Cardiac muscle cell (in vitro differentiated cells and primary cell): ENCODE measurements at regions not wholly inside any gene's neighbourhood (a gene's known extent, or its start where the extent isn't known, plus 50 kb on each side); places are given as distances from the start of the nearest gene placed in this dataset.

ENCODE experiments used
- DNase-seq, 2 donors: peaks; one replicate each; pipeline versions ENCODE4 v3.0.0 to v3.0.0-alpha.2; 2010 to 2017; ENCODE audit warnings: low read depth in 1 of 2, low spot score in 1 of 2
- H3K27ac ChIP-seq: fragments of 200-600 bp; sonication (generic); 2 replicates; pipeline ENCODE4 v1.5.1; 2016
- H3K27me3 ChIP-seq: fragments of 200-600 bp; sonication (generic); 2 replicates; pipeline ENCODE4 v1.6.0; 2016; ENCODE audit warnings: control low read depth
- H3K36me3 ChIP-seq: fragments of 200-600 bp; sonication (generic); 2 replicates; pipeline ENCODE4 v1.5.1; 2016; ENCODE audit warnings: control low read depth
- H3K4me1 ChIP-seq: fragments of 200-600 bp; sonication (generic); 2 replicates; pipeline ENCODE4 v1.8.1; 2017; ENCODE audit warnings: low read depth, mild to moderate bottlenecking, mixed run types
- H3K4me3 ChIP-seq: fragments of 200-600 bp; sonication (generic); 2 replicates; pipeline ENCODE4 v1.5.1; 2016; ENCODE audit warnings: mild to moderate bottlenecking
- H3K9me3 ChIP-seq: fragments of 200-600 bp; sonication (generic); 2 replicates; pipeline ENCODE4 v1.5.1; 2017; ENCODE audit warnings: low read depth, mild to moderate bottlenecking, control low read depth
- CTCF ChIP-seq: IDR thresholded peaks from 2 replicates; pipeline ENCODE4 v1.5.1; 2012; ENCODE audit warnings: low read depth, mild to moderate bottlenecking, low read length

DNA sequence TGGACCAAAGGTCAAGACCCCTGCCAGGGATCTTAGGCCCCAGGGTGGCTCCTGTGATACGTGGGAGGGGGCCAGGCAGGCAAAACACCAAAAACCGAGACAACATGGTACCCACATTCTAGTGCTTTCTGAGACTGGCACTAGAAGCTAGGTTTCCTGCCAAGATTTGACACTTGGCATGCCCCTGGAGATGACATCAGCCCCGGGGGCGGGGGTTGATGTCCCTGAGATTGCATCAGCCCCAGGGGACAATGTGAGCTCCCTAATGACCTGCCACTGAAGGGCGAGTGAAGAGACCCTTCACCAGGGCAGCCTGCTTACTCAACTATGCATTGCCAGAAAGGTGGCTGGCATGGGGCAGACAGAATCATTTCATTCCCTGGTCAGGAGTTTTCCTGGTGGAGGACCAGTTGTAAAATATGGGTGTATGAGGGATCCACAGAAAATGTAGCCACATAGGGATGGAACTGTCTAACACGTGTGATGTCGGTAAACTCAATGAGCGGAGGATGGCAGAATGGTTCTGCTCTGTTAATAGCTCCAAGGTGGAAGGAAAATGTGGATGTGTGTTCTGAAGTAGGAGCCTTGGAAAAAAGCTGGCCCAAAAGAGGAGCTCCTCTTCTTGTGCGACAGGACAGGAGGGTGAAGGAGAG, 219.7 kb downstream of the UNC5CL start:
- H3K27ac ChIP-seq, result no peak overlapping the region
- no peaks in the 10 kb centered on the region for H3K4me1 ChIP-seq
- H3K36me3 ChIP-seq, result no peaks in the 10 kb centered on the region
- no peak for DNase-seq
- TF ChIP-seq CTCF, result no peak
- H3K4me3 ChIP-seq, result no peak overlapping the region
- no peaks in the 10 kb centered on the region for H3K9me3 ChIP-seq
- H3K27me3 ChIP-seq, result no peaks in the 10 kb centered on the region

DNA sequence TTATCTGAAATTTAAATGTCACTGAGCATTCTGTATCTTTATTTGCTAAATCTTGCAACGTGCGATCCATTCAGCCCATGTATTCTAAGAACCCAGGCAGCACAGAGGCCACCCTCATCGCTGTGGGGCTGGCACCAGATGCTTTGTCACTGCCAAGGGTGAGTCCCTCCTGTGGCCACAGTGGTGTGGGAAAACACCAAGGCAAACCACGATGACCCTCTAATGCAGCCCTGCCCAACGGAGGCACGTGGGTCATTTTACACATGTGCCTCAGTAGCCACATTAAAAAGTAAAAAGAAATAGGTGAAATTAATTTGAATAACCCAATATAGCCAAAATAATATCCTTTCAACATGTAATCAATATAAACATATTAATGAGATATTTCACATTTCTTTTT, 221.7 kb downstream of the UNC5CL start:
- Histone ChIP-seq H3K4me1 (no peaks in the 10 kb centered on the region), H3K4me3 (no peak overlapping the region), H3K36me3 (no peaks in the 10 kb centered on the region), H3K27ac (no peak overlapping the region), H3K9me3 (no peaks in the 10 kb centered on the region), H3K27me3 (no peaks in the 10 kb centered on the region)
- DNase-seq, result no peak
- TF ChIP-seq CTCF, result no peak

GRCh38 chr6:40816601-40817000, 222.4 kb downstream of the UNC5CL start:
- H3K36me3 ChIP-seq, result no peaks in the 10 kb centered on the region
- H3K27me3 ChIP-seq, result no peaks in the 10 kb centered on the region
- H3K4me1 ChIP-seq, result no peaks in the 10 kb centered on the region
- no peak for DNase-seq
- H3K27ac ChIP-seq, result no peak overlapping the region
- no peak overlapping the region for H3K4me3 ChIP-seq
- no peaks in the 10 kb centered on the region for H3K9me3 ChIP-seq
- no peak for TF ChIP-seq CTCF

GRCh38 chr6:40815731-40816130, 223.3 kb downstream of the UNC5CL start:
- H3K4me1 ChIP-seq, result no peaks in the 10 kb centered on the region
- DNase-seq, result no peak
- no peak overlapping the region for H3K27ac ChIP-seq

DNA sequence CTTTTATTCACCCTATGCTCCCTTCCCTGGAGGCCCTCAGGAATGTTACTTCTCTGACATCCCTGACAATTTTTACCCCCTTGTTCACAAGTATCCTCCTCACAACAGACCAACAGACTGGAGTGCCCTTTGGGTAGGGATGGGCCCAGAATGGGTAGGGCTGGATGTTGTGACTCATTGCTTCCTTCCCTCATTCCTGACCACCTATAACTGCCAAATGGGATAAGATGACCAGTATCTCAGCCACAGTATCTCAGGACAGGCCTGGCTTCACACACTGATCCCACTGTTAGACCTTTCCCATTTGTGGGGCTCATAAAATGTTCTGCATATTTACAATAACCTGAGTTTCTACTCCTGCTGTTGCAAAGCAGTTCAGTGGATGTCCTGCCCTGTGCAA, 223.0 kb upstream of the LRFN2 start:
- no peak overlapping the region for H3K27ac ChIP-seq
- no peak for DNase-seq
- TF ChIP-seq CTCF, result no peak
- H3K4me3 ChIP-seq, result no peak overlapping the region
- no peaks in the 10 kb centered on the region for H3K27me3 ChIP-seq
- H3K9me3 ChIP-seq, result no peaks in the 10 kb centered on the region
- H3K36me3 ChIP-seq, result no peaks in the 10 kb centered on the region
- H3K4me1 ChIP-seq, result no peaks in the 10 kb centered on the region

More at GRCh38 chr6:40815731-40816130, 223.3 kb downstream of the UNC5CL start:
- Histone ChIP-seq H3K4me3 (no peak overlapping the region), H3K9me3 (no peaks in the 10 kb centered on the region), H3K27me3 (no peaks in the 10 kb centered on the region), H3K36me3 (no peaks in the 10 kb centered on the region)
- TF ChIP-seq CTCF, result no peak

DNA sequence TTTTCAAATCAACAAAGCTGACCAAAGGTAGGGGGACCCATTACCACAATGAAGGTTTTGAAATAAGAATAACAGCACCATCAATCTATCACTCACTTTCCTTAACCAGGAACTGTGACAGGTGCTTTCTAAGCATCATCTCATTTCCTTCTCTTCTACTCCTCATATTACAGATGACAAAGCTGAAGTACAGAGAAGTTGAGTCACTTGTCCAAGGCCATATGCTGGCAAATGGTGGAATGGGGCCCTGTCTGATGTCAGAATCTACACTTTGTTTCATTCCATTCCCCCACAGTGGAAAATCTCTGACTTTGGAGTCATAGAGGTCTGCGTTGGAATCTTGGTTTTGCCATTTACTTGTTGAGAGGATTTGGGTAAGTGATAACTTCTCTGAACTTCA, 222.5 kb upstream of the LRFN2 start:
- H3K4me1 ChIP-seq, result no peaks in the 10 kb centered on the region
- no peaks in the 10 kb centered on the region for H3K9me3 ChIP-seq
- no peak for DNase-seq
- H3K27ac ChIP-seq, result no peak overlapping the region
- no peak for TF ChIP-seq CTCF
- H3K4me3 ChIP-seq, result no peak overlapping the region
- no peaks in the 10 kb centered on the region for H3K36me3 ChIP-seq
- no peaks in the 10 kb centered on the region for H3K27me3 ChIP-seq
